ENCODE measurements at regions not wholly inside any gene's neighbourhood (a gene's known extent, or its start where the extent isn't known, plus 50 kb on each side); places are given as distances from the start of the nearest gene placed in this dataset.

DNA sequence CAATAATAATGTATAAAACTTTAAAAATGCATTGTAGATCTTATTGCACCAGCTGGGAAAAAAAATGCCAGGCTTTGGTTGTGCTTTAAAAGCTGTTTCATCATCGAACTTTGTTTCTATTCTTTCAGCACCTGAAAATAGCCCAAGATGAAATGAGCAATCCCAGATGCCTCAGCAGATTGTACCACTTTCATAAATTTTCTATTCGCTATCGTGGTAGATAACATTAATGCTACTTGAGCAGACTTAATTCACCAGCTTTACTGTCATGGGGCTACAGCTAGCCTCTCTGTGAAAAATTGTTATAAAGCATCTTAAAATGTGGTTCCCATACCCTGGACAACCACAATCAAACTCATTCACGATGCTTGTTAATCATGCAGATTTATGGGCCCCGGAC, 599.6 kb upstream of the HS3ST1 start:
- Histone ChIP-seq H3K4me1 (replicated peaks in 1 of 4; ENCODE audit: control insufficient read depth in 3 of 4, insufficient read depth in 4 of 4, low read length in 3 of 4) (no peaks in the 10 kb centered on the region), H4K5ac (ENCODE audit: insufficient read length, low read depth, low read length) (no peak overlapping the region), H3K9ac (replicated peaks in 1 of 4; ENCODE audit: extremely low read depth in 1 of 4, low read depth in 3 of 4, low read length in 3 of 4) (no peak overlapping the region), H3K56ac (replicated peaks; ENCODE audit: insufficient read length, low read depth, low read length) (no peak overlapping the region), H2BK20ac (ENCODE audit: low read length) (no peak overlapping the region), H2BK12ac (ENCODE audit: low read depth, low read length) (no peak overlapping the region), H2BK5ac (ENCODE audit: low read depth, low read length) (no peak overlapping the region), H3K36me3 (ENCODE audit: control insufficient read depth in 2 of 4, insufficient read depth in 4 of 4, low read length in 3 of 4) (no peaks in the 10 kb centered on the region), H3K27ac (ENCODE audit: low read depth, low read length) (no peak overlapping the region), H2AK5ac (ENCODE audit: low read depth, low read length) (no peak overlapping the region), H3K4me2 (ENCODE audit: insufficient read depth in 1 of 2, low read depth in 2 of 2, low read length in 2 of 2) (no peak overlapping the region), H3K23ac (ENCODE audit: insufficient read length) (no peak overlapping the region), H3K79me2 (ENCODE audit: control insufficient read depth in 1 of 2, insufficient read depth in 2 of 2, low read length in 2 of 2) (no peaks in the 10 kb centered on the region), H3K27me3 (replicated peaks in 1 of 4; ENCODE audit: control insufficient read depth in 3 of 4, extremely low read depth in 1 of 4, insufficient read depth in 3 of 4, low read length in 3 of 4) (no peaks in the 10 kb centered on the region), H4K8ac (ENCODE audit: extremely low read depth, insufficient read depth, low read length) (no peak overlapping the region), H3K79me1 (ENCODE audit: low read depth, low read length) (no peaks in the 10 kb centered on the region), H4K20me1 (replicated peaks in 1 of 2; ENCODE audit: control insufficient read depth in 1 of 2, insufficient read depth in 2 of 2, low read length in 2 of 2) (no peaks in the 10 kb centered on the region), H3K4ac (replicated peaks; ENCODE audit: insufficient read length, low read depth, low read length) (no peak overlapping the region), H3K9me3 (ENCODE audit: insufficient read depth in 2 of 2, low read depth in 1 of 2, low read length in 1 of 2) (no peaks in the 10 kb centered on the region), H3K4me3 (ENCODE audit: extremely low read depth in 1 of 4, insufficient read depth in 2 of 4, low read depth in 3 of 4, low read length in 4 of 4) (no peak overlapping the region), H2BK15ac (ENCODE audit: low read length) (no peak overlapping the region), H4K91ac (replicated peaks; ENCODE audit: insufficient read length, low read length) (no peak overlapping the region), H2BK120ac (replicated peaks; ENCODE audit: low read depth, low read length) (no peak overlapping the region), H2AFZ (ENCODE audit: low read length) (no peak overlapping the region), H3K23me2 (ENCODE audit: low read depth, low read length) (no peaks in the 10 kb centered on the region), H3K14ac (ENCODE audit: insufficient read length) (no peak overlapping the region), H3K18ac (ENCODE audit: extremely low read depth, low read length) (no peak overlapping the region)
- TF ChIP-seq JUND (IDR thresholded peaks at IDR 0.05; ENCODE audit: low read length) (no peak), TBP (IDR thresholded peaks at IDR 0.05; ENCODE audit: low read depth, low read length) (no peak), GTF2F1 (IDR thresholded peaks at IDR 0.05; ENCODE audit: borderline replicate concordance, low read depth, low read length) (no peak), SRF (IDR thresholded peaks at IDR 0.05; ENCODE audit: low read depth, low read length) (no peak), SIN3A (conservative IDR thresholded peaks at IDR 0.05 in 1 of 2, IDR thresholded peaks at IDR 0.05 in 1 of 2; ENCODE audit: low read depth in 1 of 2, low read length in 2 of 2) (no peak), TEAD4 (IDR thresholded peaks at IDR 0.05; ENCODE audit: low read depth, low read length) (no peak)
- WGBS, 2 experiments (ENCODE audit: extremely low coverage in 1 of 2, insufficient coverage in 1 of 2, insufficient read length in 1 of 2, insufficient replicate concordance in 2 of 2, low coverage in 1 of 2, low lambda C conversion rate in 2 of 2, missing lambda C conversion rate in 1 of 2), result 98% methylated on average over 5 of the region's 5 CpGs; no CpG with 5 or more reads in 1 of the 2 experiments
- FAIRE-seq (no peak), DNase-seq (ENCODE audit: low read depth in 1 of 2, low spot score in 2 of 2) (no peak)
- ChIA-PET POLR2A (ENCODE audit: partially characterized antibody) (no interaction called here), CTCF (ENCODE audit: partially characterized antibody) (no interaction called here)
